KMS-11 (cell line): ENCODE measurements at regions not wholly inside any gene's neighbourhood (a gene's known extent, or its start where the extent isn't known, plus 50 kb on each side); places are given as distances from the start of the nearest gene placed in this dataset.

ENCODE experiments used
- H2AFZ ChIP-seq: fragments of 200-600 bp; sonication (generic); 2 replicates; pipeline ENCODE4 v1.6.1; 2016; ENCODE audit warnings: antibody characterized with exemption, mixed run types, low read depth
- H3K27ac ChIP-seq: fragments of 200-600 bp; sonication (generic); 2 replicates; pipeline ENCODE4 v1.6.1; 2016; ENCODE audit warnings: mild to moderate bottlenecking, mixed run types
- H3K27me3 ChIP-seq: fragments of 200-600 bp; sonication (generic); 2 replicates; pipeline ENCODE4 v1.6.1; 2017; ENCODE audit warnings: mild to moderate bottlenecking, low read depth, mixed run types, moderate library complexity; ENCODE audit not compliant: insufficient read depth
- H3K36me3 ChIP-seq: fragments of 200-600 bp; sonication (generic); 2 replicates; pipeline ENCODE4 v1.6.1; 2017; ENCODE audit warnings: mild to moderate bottlenecking, mixed run types; ENCODE audit not compliant: insufficient read depth
- H3K4me1 ChIP-seq: fragments of 200-600 bp; sonication (generic); 2 replicates; pipeline ENCODE4 v1.6.1; 2016; ENCODE audit warnings: mild to moderate bottlenecking, low read depth, mixed run types; ENCODE audit not compliant: poor library complexity, severe bottlenecking
- H3K4me2 ChIP-seq: fragments of 200-600 bp; sonication (generic); 2 replicates; pipeline ENCODE4 v1.7.0; 2016; ENCODE audit warnings: mild to moderate bottlenecking, mixed run types
- H3K4me3 ChIP-seq: fragments of 200-600 bp; sonication (generic); IDR thresholded peaks from 2 replicates; pipeline ENCODE4 v1.6.1; 2017; ENCODE audit warnings: low read depth, low read length, mixed read lengths; ENCODE audit not compliant: insufficient read depth
- H3K79me2 ChIP-seq: fragments of 200-600 bp; sonication (generic); 2 replicates; pipeline ENCODE4 v1.6.1; 2016; ENCODE audit warnings: low read depth, mixed run types; ENCODE audit not compliant: insufficient read depth
- H3K9ac ChIP-seq: fragments of 200-600 bp; sonication (generic); 2 replicates; pipeline ENCODE4 v1.6.1; 2016; ENCODE audit warnings: mild to moderate bottlenecking, mixed run types
- H4K20me1 ChIP-seq: fragments of 200-600 bp; sonication (generic); 2 replicates; pipeline ENCODE4 v1.6.1; 2016; ENCODE audit warnings: mild to moderate bottlenecking, mixed run types; ENCODE audit not compliant: insufficient read depth
- TF ChIP-seq, protein P1 (sequence below): fragments of 200-600 bp; sonication (generic); conservative IDR thresholded peaks from 2 replicates; pipeline ENCODE4 v1.6.1; 2017; ENCODE audit warnings: low read depth, mild to moderate bottlenecking, antibody characterized with exemption, low read length, moderate library complexity, mixed read lengths

DNA sequence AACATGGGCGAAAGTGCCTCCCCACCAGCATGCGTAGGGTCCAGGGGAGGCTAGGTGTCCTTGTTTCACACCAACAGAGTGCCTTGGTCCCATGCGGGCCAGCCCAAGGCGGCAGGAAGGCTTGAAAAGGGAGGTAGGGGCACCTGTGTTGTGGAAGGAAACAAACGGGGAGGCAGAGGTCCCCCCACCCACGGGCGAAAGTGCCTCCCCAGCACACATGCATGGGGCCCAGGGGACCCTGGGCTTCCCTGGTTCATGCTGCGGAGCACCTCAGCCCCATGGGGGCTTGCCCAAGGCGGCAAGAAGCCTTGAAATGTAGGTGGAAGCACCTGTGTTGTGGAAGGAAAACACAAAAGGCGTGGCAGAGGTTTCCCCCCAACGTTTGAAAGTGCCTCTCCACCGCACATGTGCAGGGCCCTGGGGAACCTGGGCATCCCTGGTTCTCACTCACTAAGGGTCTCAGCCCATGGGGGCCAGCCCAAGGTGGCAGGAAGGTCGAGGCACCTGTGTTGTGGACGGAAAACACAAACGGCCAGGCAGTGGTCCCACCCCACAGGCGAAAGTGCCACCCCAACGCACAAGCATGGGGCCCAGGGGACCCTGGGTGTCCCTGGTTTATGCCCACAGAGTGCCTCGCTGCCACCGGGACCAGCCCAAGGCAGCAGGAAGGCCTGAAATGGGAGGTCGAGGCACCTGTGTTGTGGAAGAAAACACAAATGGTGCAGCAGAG is 374.7 kb downstream of the ALG10 start:
- Histone ChIP-seq H3K9ac (no peak overlapping the region), H3K36me3 (no peaks in the 10 kb centered on the region), H3K4me1 (no peaks in the 10 kb centered on the region), H3K27ac (no peak overlapping the region), H3K4me2 (no peak overlapping the region), H3K79me2 (no peaks in the 10 kb centered on the region), H4K20me1 (no peaks in the 10 kb centered on the region), H3K27me3 (no peaks in the 10 kb centered on the region; the same call in 1 of the 2 replicates), H3K4me3 (no peak overlapping the region), H2AFZ (no peak overlapping the region)
- TF ChIP-seq, protein P1, sequence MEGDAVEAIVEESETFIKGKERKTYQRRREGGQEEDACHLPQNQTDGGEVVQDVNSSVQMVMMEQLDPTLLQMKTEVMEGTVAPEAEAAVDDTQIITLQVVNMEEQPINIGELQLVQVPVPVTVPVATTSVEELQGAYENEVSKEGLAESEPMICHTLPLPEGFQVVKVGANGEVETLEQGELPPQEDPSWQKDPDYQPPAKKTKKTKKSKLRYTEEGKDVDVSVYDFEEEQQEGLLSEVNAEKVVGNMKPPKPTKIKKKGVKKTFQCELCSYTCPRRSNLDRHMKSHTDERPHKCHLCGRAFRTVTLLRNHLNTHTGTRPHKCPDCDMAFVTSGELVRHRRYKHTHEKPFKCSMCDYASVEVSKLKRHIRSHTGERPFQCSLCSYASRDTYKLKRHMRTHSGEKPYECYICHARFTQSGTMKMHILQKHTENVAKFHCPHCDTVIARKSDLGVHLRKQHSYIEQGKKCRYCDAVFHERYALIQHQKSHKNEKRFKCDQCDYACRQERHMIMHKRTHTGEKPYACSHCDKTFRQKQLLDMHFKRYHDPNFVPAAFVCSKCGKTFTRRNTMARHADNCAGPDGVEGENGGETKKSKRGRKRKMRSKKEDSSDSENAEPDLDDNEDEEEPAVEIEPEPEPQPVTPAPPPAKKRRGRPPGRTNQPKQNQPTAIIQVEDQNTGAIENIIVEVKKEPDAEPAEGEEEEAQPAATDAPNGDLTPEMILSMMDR, result no peak

GRCh38 chr12:34397591-34398365 is 375.5 kb downstream of the ALG10 start:
- Histone ChIP-seq H3K79me2 (no peaks in the 10 kb centered on the region), H2AFZ (no peak overlapping the region), H4K20me1 (no peaks in the 10 kb centered on the region), H3K27me3 (no peaks in the 10 kb centered on the region; the same call in 1 of the 2 replicates), H3K4me2 (no peak overlapping the region), H3K9ac (no peak overlapping the region), H3K4me1 (no peaks in the 10 kb centered on the region), H3K36me3 (no peaks in the 10 kb centered on the region), H3K4me3 (no peak overlapping the region), H3K27ac (no peak overlapping the region)
- TF ChIP-seq, protein P1, result no peak

DNA sequence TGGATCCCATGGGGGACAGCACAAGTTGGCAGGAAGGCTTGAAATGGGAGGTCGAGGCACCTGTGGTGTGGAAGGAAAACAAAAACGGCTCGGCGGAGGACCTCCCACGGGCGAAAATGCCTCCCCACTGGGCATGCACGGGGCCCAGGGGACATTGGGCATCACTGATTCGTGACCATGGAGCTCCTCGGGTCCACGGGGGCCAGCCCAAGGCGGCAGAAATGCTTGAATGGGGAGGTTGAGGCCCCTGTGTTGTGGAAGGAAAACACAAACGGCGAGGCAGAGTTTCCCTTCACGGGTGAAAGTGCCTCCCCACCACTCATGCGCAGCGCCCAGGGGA is 376.0 kb downstream of the ALG10 start:
- Histone ChIP-seq H3K4me3 (no peak overlapping the region), H2AFZ (no peak overlapping the region), H3K4me2 (no peak overlapping the region), H3K36me3 (no peaks in the 10 kb centered on the region), H3K27me3 (no peaks in the 10 kb centered on the region; the same call in 1 of the 2 replicates), H3K4me1 (no peaks in the 10 kb centered on the region), H4K20me1 (no peaks in the 10 kb centered on the region), H3K27ac (no peak overlapping the region), H3K9ac (no peak overlapping the region), H3K79me2 (no peaks in the 10 kb centered on the region)
- TF ChIP-seq, protein P1, result no peak

DNA sequence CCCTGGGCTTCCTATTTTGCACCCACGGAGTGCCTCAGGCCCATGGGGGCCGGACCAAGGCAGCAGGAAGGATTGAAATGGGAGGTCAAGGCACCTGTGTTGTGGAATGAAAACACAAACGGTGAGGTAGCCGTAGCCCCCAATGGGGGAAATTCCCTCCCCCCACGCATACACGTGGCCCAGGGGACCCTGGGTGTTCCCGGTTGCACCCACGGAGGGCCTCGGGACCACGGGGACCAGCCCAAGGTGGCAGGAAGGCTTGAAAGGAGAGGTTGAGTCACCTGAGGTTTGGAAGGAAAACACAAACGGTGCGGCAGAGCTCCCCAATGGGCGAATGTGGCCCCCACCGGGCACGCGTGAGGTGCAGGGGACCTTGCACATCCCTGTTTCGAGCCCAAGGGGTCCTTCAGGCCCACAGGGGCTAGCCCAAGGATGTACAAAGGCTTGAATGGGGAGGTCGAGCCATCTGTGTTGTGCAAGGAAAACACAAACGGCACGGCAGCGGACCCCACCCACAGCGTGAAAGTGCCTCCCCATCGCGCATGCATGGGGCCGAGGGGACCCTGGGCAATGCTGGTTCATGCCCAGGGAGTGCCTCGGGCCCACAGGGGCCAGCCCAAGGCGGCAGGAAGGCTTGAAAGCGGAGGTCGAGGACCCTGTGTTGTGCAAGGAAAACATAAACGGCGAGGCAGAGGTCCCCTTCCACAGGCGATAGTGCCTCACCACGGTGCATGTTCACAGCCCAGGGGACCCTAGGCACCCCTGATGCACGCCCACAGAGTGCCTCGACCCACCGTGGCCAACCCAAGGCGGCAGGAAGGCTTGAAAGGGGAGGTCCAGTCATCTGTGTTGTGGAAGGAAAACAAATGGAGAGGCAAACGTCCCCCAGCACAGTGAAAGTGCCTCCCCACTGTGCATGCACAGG is 376.7 kb downstream of the ALG10 start:
- H3K27ac ChIP-seq, result no peak overlapping the region
- no peak overlapping the region for H2AFZ ChIP-seq
- no peaks in the 10 kb centered on the region for H3K36me3 ChIP-seq
- H3K79me2 ChIP-seq, result no peaks in the 10 kb centered on the region
- H3K27me3 ChIP-seq, result no peaks in the 10 kb centered on the region; the same call in 1 of the 2 replicates
- H3K4me3 ChIP-seq, result no peak overlapping the region
- H3K4me1 ChIP-seq, result no peaks in the 10 kb centered on the region
- H3K4me2 ChIP-seq, result no peak overlapping the region
- TF ChIP-seq, protein P1, result no peak
- no peaks in the 10 kb centered on the region for H4K20me1 ChIP-seq
- H3K9ac ChIP-seq, result no peak overlapping the region
